ENCODE measurements at regions not wholly inside any gene's neighbourhood (a gene's known extent, or its start where the extent isn't known, plus 50 kb on each side); places are given as distances from the start of the nearest gene placed in this dataset.

- TF ChIP-seq CTCF (conservative IDR thresholded peaks at IDR 0.05; ENCODE audit: low read depth, low read length) (no peak), EZH2 (IDR thresholded peaks at IDR 0.05; ENCODE audit: low read length, unreplicated experiment) (no peak), EZH2phosphoT487 (IDR thresholded peaks at IDR 0.05; ENCODE audit: borderline replicate concordance, low read length) (no peak)
Measured at GRCh38 chr18:51330148-51330547, 132.7 kb upstream of the MEX3C start.
